Kidney glomerular epithelial cell (primary cell): ENCODE measurements at regions not wholly inside any gene's neighbourhood (a gene's known extent, or its start where the extent isn't known, plus 50 kb on each side); places are given as distances from the start of the nearest gene placed in this dataset.

ENCODE experiments used
- DNase-seq: peaks from one replicate; lab custom pipeline; 2025; lab: John Stamatoyannopoulos, UW

DNA sequence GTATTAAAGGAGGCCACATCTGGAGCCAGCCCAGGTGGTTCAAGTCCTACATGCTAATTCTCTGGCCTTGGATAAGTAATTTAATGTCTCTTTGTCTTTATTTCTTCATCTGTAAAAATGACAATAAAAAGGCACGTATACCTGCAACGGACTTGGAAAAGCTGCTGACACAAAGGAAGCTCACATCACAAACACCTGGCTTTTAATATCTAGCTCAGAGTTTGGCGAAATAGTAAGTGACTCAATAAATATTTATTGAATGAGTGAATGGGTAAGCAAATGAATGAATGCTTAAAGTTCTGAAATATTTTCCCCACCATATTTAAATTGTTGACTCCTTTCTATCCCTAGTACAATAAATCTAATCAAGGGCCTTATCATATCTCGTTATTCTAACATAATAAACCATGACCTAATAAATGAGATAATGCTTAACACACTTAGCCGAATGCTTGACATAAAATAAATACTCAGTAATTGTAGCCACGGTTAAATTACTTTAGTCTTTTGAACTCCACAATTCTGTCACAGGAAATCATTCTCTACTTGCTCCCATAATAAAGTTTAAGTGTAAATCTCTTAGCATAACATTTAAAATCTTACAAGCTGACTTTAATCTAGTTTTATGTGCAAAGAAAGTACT lies 74.7 kb upstream of the PALMD start:
- no peak for DNase-seq

DNA sequence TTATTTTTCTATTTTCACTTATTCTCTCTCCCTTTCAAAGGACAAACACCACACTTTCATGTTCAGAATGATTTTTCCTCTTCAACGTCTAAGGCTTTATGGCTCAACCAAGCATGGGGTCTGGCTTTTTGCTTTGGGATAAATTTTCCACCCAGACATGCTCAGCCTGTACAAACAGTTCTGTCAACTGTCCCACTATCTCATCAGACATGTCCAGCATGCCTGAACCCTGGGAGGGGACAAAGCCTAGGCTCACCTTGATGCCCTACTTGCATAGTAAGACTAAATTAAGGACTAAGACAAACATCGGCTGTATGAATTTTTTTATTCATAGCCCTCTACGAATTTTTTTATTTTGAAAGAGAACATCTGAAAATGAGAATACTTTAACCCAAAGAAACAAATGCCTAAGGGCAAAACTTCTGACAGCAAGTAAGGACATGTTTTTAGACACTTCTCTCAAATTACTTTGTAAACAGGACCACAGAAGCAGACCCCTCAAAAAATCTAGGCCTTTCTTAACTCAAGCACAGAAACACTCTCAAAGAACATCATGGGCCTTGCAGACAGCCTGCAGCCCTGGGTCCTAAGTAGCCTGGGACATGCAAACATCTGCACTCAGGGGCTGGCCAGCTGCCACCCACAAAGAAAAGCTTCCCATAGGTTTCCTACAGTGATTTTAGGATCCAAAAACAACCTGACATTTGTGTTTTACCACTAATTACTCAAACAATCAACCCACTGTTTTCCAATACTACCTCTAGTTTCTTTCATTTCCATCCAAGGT lies 72.3 kb upstream of the PALMD start:
- DNase-seq, result no peak

DNA sequence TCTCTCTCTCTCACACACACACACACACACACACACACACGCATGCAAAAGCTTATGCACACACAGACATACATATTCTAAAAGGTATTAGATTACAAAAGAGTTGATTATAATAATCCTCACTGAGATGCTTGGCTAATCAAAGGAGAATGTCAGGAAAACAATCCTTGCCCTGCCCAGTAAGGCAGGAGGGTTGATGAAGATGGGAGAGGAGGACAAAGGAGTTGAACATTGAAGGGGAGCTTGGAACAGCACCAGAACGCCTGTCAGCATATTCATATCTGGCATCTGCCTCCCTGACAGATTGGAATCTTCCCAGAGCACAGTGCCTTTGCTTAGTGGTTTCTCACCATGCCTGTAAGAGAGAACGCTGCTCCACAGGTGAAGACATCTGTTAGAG lies 68.6 kb upstream of the PALMD start:
- DNase-seq, result no peak

DNA sequence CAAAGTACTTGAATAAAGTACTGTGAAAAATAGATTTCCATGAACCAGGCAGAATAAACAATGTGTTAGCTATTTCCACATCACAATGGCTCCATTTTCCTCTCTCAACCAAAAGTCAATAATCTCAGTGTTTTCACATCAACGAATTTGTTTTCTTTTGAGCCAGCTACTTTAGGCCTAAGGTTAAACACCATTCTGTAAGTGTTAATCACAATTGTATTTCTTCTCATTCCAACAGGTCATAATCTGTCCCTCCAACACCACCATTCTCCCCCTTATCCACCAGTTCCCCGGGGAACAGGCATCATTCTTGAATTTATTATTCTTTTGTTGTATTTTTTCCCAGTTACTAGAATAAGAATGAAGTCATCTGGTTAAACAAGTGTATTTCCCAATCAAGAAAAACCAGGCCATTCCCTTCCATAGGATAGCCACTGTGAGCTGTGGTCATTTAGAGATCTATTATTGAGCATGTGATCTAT lies 66.2 kb upstream of the PALMD start:
- no peak for DNase-seq

DNA sequence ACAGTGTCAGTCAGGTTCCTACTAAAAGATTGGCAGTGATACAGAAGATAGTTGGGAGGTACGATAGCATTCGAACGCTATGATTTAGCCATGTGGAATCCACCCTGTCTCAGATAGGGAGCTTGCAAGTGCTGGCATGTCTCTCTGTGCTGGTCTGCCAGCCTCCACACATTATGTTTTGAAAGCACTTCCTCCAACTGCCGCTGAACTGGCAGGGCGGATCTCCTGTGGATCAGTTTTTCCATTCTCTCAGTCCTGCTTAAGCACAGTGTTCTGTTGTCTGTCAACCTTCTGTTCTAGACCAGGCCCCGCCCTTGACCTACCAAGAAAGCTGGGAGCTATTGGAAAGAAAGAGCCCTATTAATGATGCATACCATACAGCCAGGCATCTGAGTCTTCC lies 65.5 kb upstream of the PALMD start:
- DNase-seq, result no peak

DNA sequence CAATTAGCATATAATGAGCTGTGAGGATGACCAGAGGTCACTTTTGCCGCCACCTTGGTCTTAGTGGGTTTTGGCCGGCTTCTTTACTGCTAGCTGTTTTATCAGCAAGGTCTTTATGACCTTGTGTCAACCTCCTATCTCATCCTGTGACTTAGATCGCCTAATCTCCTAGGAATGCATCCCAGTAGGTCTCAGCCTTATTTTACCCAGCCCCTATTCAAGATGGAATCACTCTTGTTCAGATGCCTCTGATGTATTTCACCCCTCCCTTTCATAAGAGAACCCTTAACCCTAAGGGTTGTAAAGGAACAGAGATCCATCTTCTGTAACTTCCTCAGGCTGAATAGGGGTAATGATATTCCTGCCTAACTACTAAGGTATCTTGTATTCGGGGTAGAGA lies 58.9 kb upstream of the PALMD start:
- DNase-seq, result no peak

DNA sequence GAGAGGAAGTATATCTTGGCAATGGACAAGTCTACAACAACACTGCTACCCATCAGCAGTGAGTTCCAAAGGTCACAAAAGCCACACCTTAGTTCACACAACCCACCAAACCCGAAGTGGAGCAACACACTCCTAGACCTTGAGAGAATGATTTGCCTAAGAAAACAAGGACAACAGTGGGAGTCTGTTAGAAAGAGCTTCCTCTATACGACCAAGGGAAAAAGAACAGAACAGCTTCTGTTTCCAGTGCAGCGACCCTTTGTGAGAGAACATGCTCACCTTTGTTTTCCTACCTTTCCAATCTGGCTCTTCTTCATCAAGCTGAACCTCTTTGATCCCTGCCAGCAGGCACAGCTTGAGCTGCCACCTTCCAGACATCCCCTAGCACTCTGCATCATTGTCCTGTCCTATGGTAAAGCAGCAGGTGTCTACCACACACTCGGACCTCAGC lies 56.7 kb upstream of the PALMD start:
- DNase-seq, result no peak

DNA sequence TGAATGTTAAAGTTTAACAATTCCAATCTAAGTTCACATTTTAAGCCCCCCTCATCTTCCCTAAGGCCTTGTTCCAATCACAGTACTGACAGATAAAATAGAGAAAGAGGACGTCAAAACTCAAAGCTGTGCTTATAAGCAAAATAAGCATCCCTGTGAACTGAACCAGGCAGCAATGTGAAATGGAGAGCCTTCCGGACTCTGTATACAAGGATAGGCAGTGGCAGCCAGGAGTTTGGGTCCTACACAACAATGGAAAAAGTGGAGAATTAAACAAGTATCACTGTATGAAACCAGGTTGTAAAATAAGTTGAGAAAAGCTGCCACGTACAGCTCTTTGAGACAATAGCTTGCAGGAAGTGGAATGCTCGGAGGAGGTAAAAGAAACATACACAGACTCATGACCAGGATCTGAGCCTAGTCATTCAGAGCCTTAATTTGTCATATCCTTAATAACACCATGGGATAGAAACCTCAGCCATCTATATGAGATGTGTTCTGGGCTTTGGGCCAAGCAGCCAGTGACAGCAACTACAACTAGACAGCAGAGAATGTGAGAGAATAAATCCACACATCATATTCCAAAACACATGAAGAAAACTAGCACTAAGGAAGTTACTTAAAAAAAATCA lies 55.2 kb upstream of the PALMD start:
- DNase-seq, result peak; percentile 93

DNA sequence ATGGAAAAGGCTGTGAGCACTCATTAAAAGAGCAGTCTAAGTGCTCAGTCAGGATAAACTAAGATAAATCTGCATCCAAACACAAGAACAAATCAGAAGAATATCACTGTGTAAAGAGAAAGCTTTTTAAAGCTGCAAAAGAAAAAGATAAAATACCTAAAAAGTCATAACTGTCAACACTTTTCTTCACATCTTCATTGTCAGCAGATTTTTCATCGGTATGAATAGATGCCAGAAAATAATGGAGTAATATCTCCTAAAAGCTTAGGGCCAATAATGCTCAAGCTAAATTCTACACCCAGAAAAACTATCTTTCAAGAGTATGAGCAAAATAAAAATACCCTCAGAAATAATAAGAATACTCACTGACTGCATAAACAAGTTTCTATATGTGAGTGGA lies 54.0 kb upstream of the PALMD start:
- DNase-seq, result no peak

DNA sequence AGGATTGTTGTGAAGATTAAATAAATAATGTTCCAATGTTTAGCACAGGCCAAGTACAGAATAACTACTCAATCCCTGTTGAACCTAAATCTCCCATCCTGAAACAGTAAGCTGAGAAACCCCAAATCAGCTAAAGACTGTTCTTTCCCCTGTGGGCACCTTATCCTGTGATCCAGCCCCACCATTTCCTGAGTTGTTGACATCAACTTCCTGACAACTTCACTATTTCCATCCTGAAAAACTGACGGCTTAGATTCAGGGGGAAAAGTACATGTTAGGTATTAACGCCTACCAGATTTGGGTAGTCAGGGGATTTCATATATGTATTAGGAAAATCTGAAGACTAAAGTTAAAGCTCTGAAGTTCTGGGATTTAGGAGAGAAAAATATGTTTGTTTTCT lies 51.7 kb upstream of the PALMD start:
- DNase-seq, result no peak

DNA sequence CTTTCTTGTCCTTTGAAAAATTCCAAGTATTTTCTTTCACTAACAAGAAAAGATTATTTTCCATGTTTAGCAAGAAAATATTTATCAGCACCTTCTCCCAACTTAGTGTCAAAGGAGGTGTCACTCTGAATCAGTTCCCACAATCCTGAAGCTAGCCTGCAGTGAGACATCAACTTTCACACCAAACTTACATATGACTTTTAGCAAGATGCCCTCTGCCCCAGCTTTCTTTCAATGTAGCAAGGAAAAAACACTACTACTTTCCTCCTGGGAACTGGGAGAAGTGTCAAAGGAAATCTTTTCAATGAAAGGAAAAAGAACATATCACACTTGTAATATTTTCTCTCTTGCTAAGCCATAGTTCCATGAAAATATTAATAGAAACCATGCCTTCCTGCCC lies 50.9 kb upstream of the PALMD start:
- no peak for DNase-seq

DNA sequence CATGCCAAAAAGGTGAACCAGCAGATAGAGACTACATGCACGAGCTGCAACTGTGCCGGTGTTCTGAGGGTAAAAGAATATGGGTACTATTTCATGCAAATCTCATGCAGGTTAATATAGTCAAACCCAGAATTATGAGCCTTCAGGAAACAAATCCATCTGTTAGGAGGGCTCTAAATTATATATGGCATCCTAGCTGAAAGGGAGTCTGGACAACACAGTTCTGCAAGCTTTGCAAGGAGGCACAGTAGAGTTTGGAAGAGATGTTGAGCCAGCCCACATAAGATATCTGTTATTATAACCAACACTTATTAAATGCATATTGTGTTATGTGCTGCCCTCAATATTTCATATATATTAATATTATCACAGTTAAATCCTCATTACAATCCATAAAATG lies 50.5 kb upstream of the PALMD start:
- DNase-seq, result no peak
